CD4-positive, CD25-positive, alpha-beta regulatory T cell (primary cell): ENCODE measurements at regions not wholly inside any gene's neighbourhood (a gene's known extent, or its start where the extent isn't known, plus 50 kb on each side); places are given as distances from the start of the nearest gene placed in this dataset.

ENCODE experiments used
- ATAC-seq, 2 donors: fragments of 150-1000 bp; cut with Tn5 transposase; one replicate each; pipeline ENCODE4 v1.10.0; 2021; ENCODE audit warnings: low read depth in 2 of 2, moderate number of reproducible peaks in 2 of 2, moderate library complexity in 1 of 2
- DNase-seq, 3 donors: peaks; one replicate each; pipeline versions ENCODE4 v3.0.0 to v3.0.0-alpha.2; 2012 to 2022; ENCODE audit warnings: mixed read lengths in 1 of 3
- H3K27ac ChIP-seq: one replicate; pipeline ENCODE4 v1.7.0; 2013; ENCODE audit warnings: mild to moderate bottlenecking, low read length; ENCODE audit not compliant: insufficient read depth, poor library complexity, severe bottlenecking
- H3K27me3 ChIP-seq: one replicate; pipeline ENCODE4 v1.7.0; 2013; ENCODE audit warnings: low read length; ENCODE audit not compliant: control insufficient read depth, insufficient read depth
- H3K36me3 ChIP-seq: one replicate; pipeline ENCODE4 v1.7.0; 2013; ENCODE audit warnings: mild to moderate bottlenecking, low read length, moderate library complexity; ENCODE audit not compliant: control insufficient read depth, insufficient read depth
- H3K4me1 ChIP-seq: 2 replicates; pipeline ENCODE4 v1.7.0; 2013; ENCODE audit warnings: mild to moderate bottlenecking, low read length; ENCODE audit not compliant: insufficient read depth, control insufficient read depth, poor library complexity, severe bottlenecking
- H3K4me3 ChIP-seq: one replicate; pipeline ENCODE4 v1.7.0; 2013; ENCODE audit warnings: low read depth, mild to moderate bottlenecking, low read length, moderate library complexity
- H3K9me3 ChIP-seq, 2 experiments: 1 replicate in 1 of 2; 2 replicates in 1 of 2; pipeline ENCODE4 v1.7.0; 2013; ENCODE audit warnings: low read length in 2 of 2, mild to moderate bottlenecking in 1 of 2, moderate library complexity in 1 of 2; ENCODE audit not compliant: control insufficient read depth in 2 of 2
- H3K27ac Mint-ChIP-seq, 3 donors: one replicate each; pipeline ENCODE4 v1.8.0; 2020 to 2022; ENCODE audit warnings: mild to moderate bottlenecking in 3 of 3, mixed read lengths in 3 of 3, moderate library complexity in 2 of 3
- H3K27me3 Mint-ChIP-seq: one replicate; pipeline ENCODE4 v1.8.0; 2022; ENCODE audit warnings: mild to moderate bottlenecking, mixed read lengths
- H3K36me3 Mint-ChIP-seq: one replicate; pipeline ENCODE4 v1.8.0; 2020; ENCODE audit warnings: mixed read lengths
- H3K4me1 Mint-ChIP-seq, 4 donors: one replicate each; pipeline ENCODE4 v1.8.0; 2020 to 2022; ENCODE audit warnings: mixed read lengths in 4 of 4, mild to moderate bottlenecking in 1 of 4
- H3K4me3 Mint-ChIP-seq, 4 donors: one replicate each; pipeline ENCODE4 v1.8.0; 2020 to 2022; ENCODE audit warnings: mild to moderate bottlenecking in 4 of 4, mixed read lengths in 4 of 4, moderate library complexity in 3 of 4
- H3K9me3 Mint-ChIP-seq, 7 donors: one replicate each; pipeline ENCODE4 v1.8.0; 2020 to 2022; ENCODE audit warnings: mixed read lengths in 7 of 7, mild to moderate bottlenecking in 3 of 7, moderate library complexity in 2 of 7

- no peak overlapping the region for H3K27ac Mint-ChIP-seq
- no peak for DNase-seq
- no peaks in the 10 kb centered on the region for H3K27me3 ChIP-seq
- H3K27me3 Mint-ChIP-seq: no peaks in the 10 kb centered on the region
- no peaks in the 10 kb centered on the region for H3K36me3 Mint-ChIP-seq
- no peaks in the 10 kb centered on the region for H3K9me3 ChIP-seq
- no peak overlapping the region for H3K4me3 Mint-ChIP-seq
- H3K9me3 Mint-ChIP-seq: peaks cover 0 to 3% (median 0%) of the 10 kb centered on the region in 7 donors
- no peak overlapping the region for H3K27ac ChIP-seq
- H3K4me1 ChIP-seq: no peaks in the 10 kb centered on the region
- no peaks in the 10 kb centered on the region for H3K4me1 Mint-ChIP-seq
- no peak for ATAC-seq
- no peaks in the 10 kb centered on the region for H3K36me3 ChIP-seq
- H3K4me3 ChIP-seq: no peak overlapping the region
Measured at GRCh38 chr2:145161656-145162055, 641.7 kb upstream of the ZEB2 start.

- H3K27me3 Mint-ChIP-seq: no peaks in the 10 kb centered on the region
- H3K9me3 Mint-ChIP-seq: peaks cover 0 to 3% (median 0%) of the 10 kb centered on the region in 7 donors
- no peaks in the 10 kb centered on the region for H3K36me3 Mint-ChIP-seq
- H3K4me1 Mint-ChIP-seq: no peaks in the 10 kb centered on the region
- Histone ChIP-seq H3K4me1 (no peaks in the 10 kb centered on the region), H3K4me3 (no peak overlapping the region), H3K27me3 (no peaks in the 10 kb centered on the region), H3K36me3 (no peaks in the 10 kb centered on the region), H3K9me3 (no peaks in the 10 kb centered on the region), H3K27ac (no peak overlapping the region)
- H3K27ac Mint-ChIP-seq: no peak overlapping the region
- no peak overlapping the region for H3K4me3 Mint-ChIP-seq
- DNase-seq (no peak), ATAC-seq (no peak)
Measured at GRCh38 chr2:145160855-145161254, 640.9 kb upstream of the ZEB2 start.

GRCh38 chr2:145159676-145160075 lies 639.8 kb upstream of the ZEB2 start:
- DNase-seq: no peak
- Histone ChIP-seq H3K36me3 (no peaks in the 10 kb centered on the region), H3K27me3 (no peaks in the 10 kb centered on the region), H3K4me3 (no peak overlapping the region), H3K27ac (no peak overlapping the region), H3K4me1 (no peaks in the 10 kb centered on the region), H3K9me3 (no peaks in the 10 kb centered on the region)
- no peaks in the 10 kb centered on the region for H3K27me3 Mint-ChIP-seq
- peaks cover 0 to 12% (median under 1%) of the 10 kb centered on the region in 7 donors for H3K9me3 Mint-ChIP-seq
- H3K36me3 Mint-ChIP-seq: no peaks in the 10 kb centered on the region
- no peak for ATAC-seq
- no peaks in the 10 kb centered on the region for H3K4me1 Mint-ChIP-seq
- no peak overlapping the region for H3K27ac Mint-ChIP-seq
- H3K4me3 Mint-ChIP-seq: no peak overlapping the region

GRCh38 chr2:145157741-145158591 lies 638.0 kb upstream of the ZEB2 start:
- Histone ChIP-seq H3K36me3 (no peaks in the 10 kb centered on the region), H3K27me3 (no peaks in the 10 kb centered on the region), H3K9me3 (no peaks in the 10 kb centered on the region), H3K4me3 (no peak overlapping the region), H3K4me1 (no peaks in the 10 kb centered on the region), H3K27ac (no peak overlapping the region)
- H3K9me3 Mint-ChIP-seq: peaks cover 0 to 12% (median 4%) of the 10 kb centered on the region in 7 donors
- H3K36me3 Mint-ChIP-seq: no peaks in the 10 kb centered on the region
- no peak overlapping the region for H3K27ac Mint-ChIP-seq
- no peak overlapping the region for H3K4me3 Mint-ChIP-seq
- no peaks in the 10 kb centered on the region for H3K27me3 Mint-ChIP-seq
- no peaks in the 10 kb centered on the region for H3K4me1 Mint-ChIP-seq
- DNase-seq (no peak), ATAC-seq (no peak)

GRCh38 chr2:145157036-145157675 lies 637.2 kb upstream of the ZEB2 start:
- Mint-ChIP-seq H3K36me3 (no peaks in the 10 kb centered on the region), H3K4me3 (no peak overlapping the region), H3K27ac (no peak overlapping the region), H3K27me3 (no peaks in the 10 kb centered on the region), H3K4me1 (no peaks in the 10 kb centered on the region), H3K9me3 (peaks cover 0 to 12% (median 4%) of the 10 kb centered on the region in 7 donors)
- no peaks in the 10 kb centered on the region for H3K9me3 ChIP-seq
- no peak overlapping the region for H3K27ac ChIP-seq
- H3K27me3 ChIP-seq: no peaks in the 10 kb centered on the region
- H3K4me3 ChIP-seq: no peak overlapping the region
- no peak for DNase-seq
- ATAC-seq: no peak
- no peaks in the 10 kb centered on the region for H3K4me1 ChIP-seq
- no peaks in the 10 kb centered on the region for H3K36me3 ChIP-seq

GRCh38 chr2:145156199-145156598 lies 636.3 kb upstream of the ZEB2 start:
- no peak for DNase-seq
- no peaks in the 10 kb centered on the region for H3K27me3 Mint-ChIP-seq
- no peak overlapping the region for H3K4me3 Mint-ChIP-seq
- H3K9me3 Mint-ChIP-seq: peaks cover 0 to 16% (median 4%) of the 10 kb centered on the region in 7 donors
- no peak for ATAC-seq
- no peaks in the 10 kb centered on the region for H3K36me3 ChIP-seq
- H3K36me3 Mint-ChIP-seq: no peaks in the 10 kb centered on the region
- no peaks in the 10 kb centered on the region for H3K4me1 ChIP-seq
- no peaks in the 10 kb centered on the region for H3K4me1 Mint-ChIP-seq
- no peaks in the 10 kb centered on the region for H3K27me3 ChIP-seq
- no peak overlapping the region for H3K4me3 ChIP-seq
- no peak overlapping the region for H3K27ac ChIP-seq
- H3K9me3 ChIP-seq: no peaks in the 10 kb centered on the region
- H3K27ac Mint-ChIP-seq: no peak overlapping the region

GRCh38 chr2:145155196-145155595 lies 635.3 kb upstream of the ZEB2 start:
- Histone ChIP-seq H3K4me3 (no peak overlapping the region), H3K36me3 (no peaks in the 10 kb centered on the region), H3K27me3 (no peaks in the 10 kb centered on the region), H3K27ac (no peak overlapping the region), H3K4me1 (no peaks in the 10 kb centered on the region), H3K9me3 (no peaks in the 10 kb centered on the region)
- H3K4me1 Mint-ChIP-seq: no peaks in the 10 kb centered on the region
- H3K27ac Mint-ChIP-seq: no peak overlapping the region
- ATAC-seq (no peak), DNase-seq (no peak)
- H3K27me3 Mint-ChIP-seq: no peaks in the 10 kb centered on the region
- H3K36me3 Mint-ChIP-seq: no peaks in the 10 kb centered on the region
- H3K9me3 Mint-ChIP-seq: peaks cover 0 to 13% (median 4%) of the 10 kb centered on the region in 7 donors
- H3K4me3 Mint-ChIP-seq: no peak overlapping the region

GRCh38 chr2:145154731-145155130 lies 634.8 kb upstream of the ZEB2 start:
- H3K27ac Mint-ChIP-seq: no peak overlapping the region
- DNase-seq: no peak

More at GRCh38 chr2:145154731-145155130, 634.8 kb upstream of the ZEB2 start:
- Mint-ChIP-seq H3K9me3 (peaks cover 0 to 13% (median 4%) of the 10 kb centered on the region in 7 donors), H3K36me3 (no peaks in the 10 kb centered on the region), H3K27me3 (no peaks in the 10 kb centered on the region), H3K4me3 (no peak overlapping the region), H3K4me1 (no peaks in the 10 kb centered on the region)
- no peak for ATAC-seq
- H3K4me3 ChIP-seq: no peak overlapping the region
- no peaks in the 10 kb centered on the region for H3K4me1 ChIP-seq
- H3K27ac ChIP-seq: no peak overlapping the region
- H3K27me3 ChIP-seq: no peaks in the 10 kb centered on the region
- no peaks in the 10 kb centered on the region for H3K36me3 ChIP-seq
- no peaks in the 10 kb centered on the region for H3K9me3 ChIP-seq
